Body of pancreas (tissue), 4 donors: ENCODE measurements at regions not wholly inside any gene's neighbourhood (a gene's known extent, or its start where the extent isn't known, plus 50 kb on each side); places are given as distances from the start of the nearest gene placed in this dataset.

Experiments used
- CTCF ChIP-seq, 7 experiments: fragments of 450-650 bp in 4 of 7; fragments of 200-600 bp in 3 of 7; sonication (generic) in 3 of 7; IDR thresholded peaks; one replicate each; pipeline ENCODE4 v1.5.1; 2016 to 2019; ENCODE audit warnings: antibody characterized with exemption in 7 of 7
- POLR2A ChIP-seq, 3 donors: fragments of 450-650 bp; IDR thresholded peaks; one replicate each; pipeline ENCODE4 v1.6.1; 2016; ENCODE audit warnings: antibody characterized with exemption in 3 of 3, mild to moderate bottlenecking in 2 of 3

- TF ChIP-seq POLR2A (IDR thresholded peaks at IDR 0.05) (no peak), CTCF (IDR thresholded peaks at IDR 0.05) (no peak)
Observed at GRCh38 chr9:71383308-71383940, 262.0 kb upstream of the TRPM3 start.
